ENCODE measurements at regions not wholly inside any gene's neighbourhood (a gene's known extent, or its start where the extent isn't known, plus 50 kb on each side); places are given as distances from the start of the nearest gene placed in this dataset.

GRCh38 chr13:36763126-36763722 lies 55.8 kb upstream of the RFXAP start:
- H3K4me1 ChIP-seq (ENCODE audit: insufficient read depth, low read length): peaks cover 8% of the 10 kb centered on the region; the same call in 1 of the 2 replicates
- ChIA-PET CTCF (no interaction called here), POLR2A (ENCODE audit: unreplicated experiment) (no interaction called here)
- peaks cover 3% of the 10 kb centered on the region; the same call in 1 of the 2 replicates for H3K9me3 ChIP-seq (ENCODE audit: low read length)
- no peak overlapping the region for H3K4me3 ChIP-seq (ENCODE audit: low read length)
- intact Hi-C loops (cut with micrococcal nuclease): no loop called here
- no peak for DNase-seq
- no peaks in the 10 kb centered on the region for H3K79me2 ChIP-seq (ENCODE audit: low read length)
- no peak for TF ChIP-seq EZH2phosphoT487 (IDR thresholded peaks at IDR 0.05; ENCODE audit: borderline replicate concordance, low read length)
- TF ChIP-seq EZH2 (IDR thresholded peaks at IDR 0.05; ENCODE audit: low read length, unreplicated experiment): no peak
- no peak for TF ChIP-seq CTCF (conservative IDR thresholded peaks at IDR 0.05; ENCODE audit: low read depth, low read length)
- no peaks in the 10 kb centered on the region for H3K27me3 ChIP-seq (ENCODE audit: low read length)
- H3K4me2 ChIP-seq (ENCODE audit: low read length): no peak overlapping the region
- ATAC-seq: no peak
- H3K9ac ChIP-seq (ENCODE audit: low read length): no peak overlapping the region
- H3K27ac ChIP-seq (ENCODE audit: low read length): no peak overlapping the region
- BruUV-seq (replicated peaks): no TSS peak
- H3F3A ChIP-seq (ENCODE audit: low read length, unreplicated experiment): no peaks in the 10 kb centered on the region
- H2AFZ ChIP-seq (ENCODE audit: low read length): no peak overlapping the region
- no peaks in the 10 kb centered on the region for H3K9me2 ChIP-seq (replicated peaks; ENCODE audit: low read length)
- H4K20me1 ChIP-seq (ENCODE audit: low read length): no peaks in the 10 kb centered on the region
- H3K36me3 ChIP-seq (ENCODE audit: low read depth, low read length): no peaks in the 10 kb centered on the region

- intact Hi-C loops (cut with micrococcal nuclease): no loop called here
- ATAC-seq: no peak
- DNase-seq: no peak
- POLR2A ChIA-PET (ENCODE audit: unreplicated experiment): no interaction called here
- no peaks in the 10 kb centered on the region for H4K20me1 ChIP-seq (ENCODE audit: low read length)
- CTCF ChIA-PET: no interaction called here
- H2AFZ ChIP-seq (ENCODE audit: low read length): no peak overlapping the region
- H3K4me1 ChIP-seq (ENCODE audit: insufficient read depth, low read length): peaks cover 8% of the 10 kb centered on the region; the same call in 1 of the 2 replicates
- H3K36me3 ChIP-seq (ENCODE audit: low read depth, low read length): no peaks in the 10 kb centered on the region
- no TSS peak for BruUV-seq (replicated peaks)
- no peak overlapping the region for H3K4me2 ChIP-seq (ENCODE audit: low read length)
- no peak overlapping the region for H3K9ac ChIP-seq (ENCODE audit: low read length)
- H3K9me2 ChIP-seq (replicated peaks; ENCODE audit: low read length): no peaks in the 10 kb centered on the region
- H3K27me3 ChIP-seq (ENCODE audit: low read length): no peaks in the 10 kb centered on the region
- peaks cover 3% of the 10 kb centered on the region; the same call in 1 of the 2 replicates for H3K9me3 ChIP-seq (ENCODE audit: low read length)
- no peak overlapping the region for H3K27ac ChIP-seq (ENCODE audit: low read length)
- no peaks in the 10 kb centered on the region for H3F3A ChIP-seq (ENCODE audit: low read length, unreplicated experiment)
- H3K4me3 ChIP-seq (ENCODE audit: low read length): no peak overlapping the region
- no peaks in the 10 kb centered on the region for H3K79me2 ChIP-seq (ENCODE audit: low read length)
- no peak for TF ChIP-seq EZH2phosphoT487 (IDR thresholded peaks at IDR 0.05; ENCODE audit: borderline replicate concordance, low read length)
- no peak for TF ChIP-seq CTCF (conservative IDR thresholded peaks at IDR 0.05; ENCODE audit: low read depth, low read length)
- TF ChIP-seq EZH2 (IDR thresholded peaks at IDR 0.05; ENCODE audit: low read length, unreplicated experiment): no peak
Observed at GRCh38 chr13:36764536-36764935, 54.5 kb upstream of the RFXAP start.

- H4K20me1 ChIP-seq (ENCODE audit: low read length): no peaks in the 10 kb centered on the region
- ATAC-seq (no peak), DNase-seq (no peak)
- peaks cover 3% of the 10 kb centered on the region; the same call in 1 of the 2 replicates for H3K9me3 ChIP-seq (ENCODE audit: low read length)
- H3K4me3 ChIP-seq (ENCODE audit: low read length): no peak overlapping the region
- no peaks in the 10 kb centered on the region for H3K36me3 ChIP-seq (ENCODE audit: low read depth, low read length)
- no peaks in the 10 kb centered on the region for H3K79me2 ChIP-seq (ENCODE audit: low read length)
- H3F3A ChIP-seq (ENCODE audit: low read length, unreplicated experiment): no peaks in the 10 kb centered on the region
- H3K4me2 ChIP-seq (ENCODE audit: low read length): no peak overlapping the region
- no peak overlapping the region for H3K27ac ChIP-seq (ENCODE audit: low read length)
- POLR2A ChIA-PET (ENCODE audit: unreplicated experiment): no interaction called here
- no peak overlapping the region for H3K9ac ChIP-seq (ENCODE audit: low read length)
- H2AFZ ChIP-seq (ENCODE audit: low read length): no peak overlapping the region
- no peak for TF ChIP-seq CTCF (conservative IDR thresholded peaks at IDR 0.05; ENCODE audit: low read depth, low read length)
- no peak for TF ChIP-seq EZH2phosphoT487 (IDR thresholded peaks at IDR 0.05; ENCODE audit: borderline replicate concordance, low read length)
- no peak for TF ChIP-seq EZH2 (IDR thresholded peaks at IDR 0.05; ENCODE audit: low read length, unreplicated experiment)
- intact Hi-C loops (cut with micrococcal nuclease): no loop called here
- CTCF ChIA-PET: no interaction called here
- BruUV-seq (replicated peaks): no TSS peak
- H3K9me2 ChIP-seq (replicated peaks; ENCODE audit: low read length): no peaks in the 10 kb centered on the region
- no peaks in the 10 kb centered on the region for H3K27me3 ChIP-seq (ENCODE audit: low read length)
- H3K4me1 ChIP-seq (ENCODE audit: insufficient read depth, low read length): peaks cover 8% of the 10 kb centered on the region; the same call in 1 of the 2 replicates
Observed at GRCh38 chr13:36764957-36765356, 54.1 kb upstream of the RFXAP start.
